K562 (cell line): ENCODE measurements at regions not wholly inside any gene's neighbourhood (a gene's known extent, or its start where the extent isn't known, plus 50 kb on each side); places are given as distances from the start of the nearest gene placed in this dataset.

Experiments
- ATAC-seq: fragments of 200-7000 bp; cut with Tn5 transposase; 3 replicates; pipeline ENCODE4 v1.9.1; 2020; ENCODE audit warnings: moderate library complexity
- BruUV-seq: library from RNA; stranded (reverse); fragments of 400-500 nt; replicated peaks from 2 replicates; lab custom pipeline; 2021; lab: Mats Ljungman, UMichigan
- CTCF ChIA-PET: fragments of 300-600 bp; formaldehyde crosslinking; extraction: SDS; loops from one replicate; lab custom pipeline; 2021; ENCODE audit warnings: low intra/inter-chr PET ratio; lab: Yijun Ruan, JAX
- POLR2A ChIA-PET: fragments of 300-600, 350-650 bp; sonication (Branson Sonifier 250); formaldehyde crosslinking; extraction: SDS; loops from one replicate; lab custom pipeline; 2021; ENCODE audit warnings: antibody characterized with exemption, inconsistent platforms; lab: Yijun Ruan, JAX
- DNase-seq, 4 experiments: peaks; one replicate each; pipeline versions ENCODE4 v3.0.0 to v3.0.0-alpha.2; 2011 to 2018; ENCODE audit warnings: low spot score in 3 of 4, mixed read lengths in 3 of 4; ENCODE audit errors: extremely low read depth in 1 of 4
- FAIRE-seq: peaks from 2 replicates; lab custom pipeline; 2011; peaks lifted over from hg19 to GRCh38; lab: Jason Lieb, UNC
- H2AFZ ChIP-seq: 2 replicates; pipeline ENCODE4 v1.6.0; 2011; ENCODE audit warnings: low read depth, low read length, control low read depth, inconsistent platforms
- H3K27ac ChIP-seq: fragments of 200-600 bp; 3 replicates; pipeline ENCODE4 v1.8.0; 2011; ENCODE audit warnings: low read depth, mild to moderate bottlenecking, control low read depth, inconsistent platforms, low read length, moderate library complexity, mixed read lengths; ENCODE audit errors: extremely low read depth
- H3K27me3 ChIP-seq, 2 experiments: fragments of 300-600 bp in 1 of 2; 2 replicates in 1 of 2; 3 replicates in 1 of 2; pipeline versions ENCODE4 v1.6.0 to v1.8.0; 2011; ENCODE audit warnings: inconsistent platforms in 2 of 2, low read length in 2 of 2, mild to moderate bottlenecking in 1 of 2, mixed read lengths in 1 of 2, moderate library complexity in 1 of 2; ENCODE audit not compliant: control insufficient read depth in 2 of 2, insufficient read depth in 2 of 2
- H3K36me3 ChIP-seq: fragments of 300-600 bp; 3 replicates; pipeline ENCODE4 v1.8.0; 2011; ENCODE audit warnings: mild to moderate bottlenecking, low read length, inconsistent platforms; ENCODE audit not compliant: control insufficient read depth, insufficient read depth
- H3K4me1 ChIP-seq, 2 experiments: fragments of 200-600 bp in 1 of 2; replicated peaks in 1 of 2; 2 replicates in 1 of 2; 3 replicates in 1 of 2; pipeline versions ENCODE4 v1.5.1 to v1.8.0; 2011; ENCODE audit warnings: inconsistent platforms in 2 of 2, low read length in 2 of 2, mild to moderate bottlenecking in 1 of 2, mixed read lengths in 1 of 2, moderate library complexity in 1 of 2; ENCODE audit not compliant: control insufficient read depth in 2 of 2, insufficient read depth in 2 of 2
- H3K4me2 ChIP-seq: 2 replicates; pipeline ENCODE4 v1.6.1; 2011; ENCODE audit warnings: low read length, control low read depth, inconsistent platforms, mixed read lengths; ENCODE audit not compliant: insufficient read depth
- H3K4me3 ChIP-seq: fragments of 200-600 bp; sonication (generic), shearing (Covaris generic); 2 replicates; pipeline ENCODE4 v1.5.1; 2016; ENCODE audit warnings: control low read depth, inconsistent platforms
- H3K79me2 ChIP-seq: fragments of 200-600 bp; 3 replicates; pipeline ENCODE4 v1.8.0; 2011; ENCODE audit warnings: low read length, inconsistent platforms; ENCODE audit not compliant: control insufficient read depth, insufficient read depth
- H3K9ac ChIP-seq, 2 experiments: 2 replicates each; pipeline versions ENCODE4 v1.6.0 to v1.6.1; 2011; ENCODE audit warnings: low read depth in 2 of 2, low read length in 2 of 2, control low read depth in 1 of 2, inconsistent platforms in 1 of 2, mild to moderate bottlenecking in 1 of 2, mixed read lengths in 1 of 2; ENCODE audit not compliant: insufficient read depth in 1 of 2
- H3K9me1 ChIP-seq: one replicate; pipeline ENCODE4 v1.6.0; 2011; ENCODE audit warnings: inconsistent platforms, mild to moderate bottlenecking, low read length, moderate library complexity; ENCODE audit not compliant: control insufficient read depth, insufficient read depth
- H3K9me3 ChIP-seq: replicated peaks from 2 replicates; pipeline ENCODE4 v1.5.1; 2011; ENCODE audit warnings: low read depth, low read length, inconsistent platforms; ENCODE audit not compliant: control insufficient read depth, insufficient read depth
- H4K20me1 ChIP-seq: replicated peaks from 2 replicates; pipeline ENCODE4 v1.6.1; 2011; ENCODE audit warnings: low read length, inconsistent platforms, mixed read lengths; ENCODE audit not compliant: control insufficient read depth, insufficient read depth
- ATF2 ChIP-seq: sonication (generic); formaldehyde crosslinking; IDR thresholded peaks from 2 replicates; pipeline ENCODE4 v1.8.1; 2022; ENCODE audit warnings: missing genetic modification reagents
- FOXP1 ChIP-seq: sonication (generic); formaldehyde crosslinking; IDR thresholded peaks from 2 replicates; pipeline ENCODE4 v1.8.0; 2022; ENCODE audit warnings: mild to moderate bottlenecking, missing genetic modification reagents
- HDGF ChIP-seq: fragments of 450-650 bp; IDR thresholded peaks from 2 replicates; pipeline ENCODE4 v1.6.1; 2016
- NFYB ChIP-seq: IDR thresholded peaks from 2 replicates; pipeline ENCODE4 v1.6.1; 2011; ENCODE audit warnings: mild to moderate bottlenecking, moderate library complexity; ENCODE audit not compliant: insufficient read length; ENCODE audit errors: extremely low read depth
- PURB ChIP-seq: sonication (generic); formaldehyde crosslinking; IDR thresholded peaks from 2 replicates; pipeline ENCODE4 v1.9.0; 2021; ENCODE audit warnings: low read depth, mild to moderate bottlenecking, missing genetic modification reagents
- RBM39 ChIP-seq: fragments of 200-400 bp; formaldehyde crosslinking; optimal IDR thresholded peaks from 2 replicates; pipeline ENCODE3; 2018; ENCODE audit warnings: low read depth, low read length
- SETDB1 ChIP-seq: IDR thresholded peaks from one replicate; pipeline ENCODE4 v1.6.1; 2012; ENCODE audit warnings: low read length, control low read depth, inconsistent platforms
- SREBF1 ChIP-seq: fragments of 150-350 bp; IDR thresholded peaks from 2 replicates; pipeline ENCODE4 v1.6.1; 2014; ENCODE audit warnings: antibody characterized with exemption, low read depth, low read length, borderline replicate concordance
- THRAP3 ChIP-seq: fragments of 450-650 bp; IDR thresholded peaks from 2 replicates; pipeline ENCODE4 v1.6.1; 2016; ENCODE audit warnings: mild to moderate bottlenecking, inconsistent platforms, borderline replicate concordance
- ZC3H11A ChIP-seq: IDR thresholded peaks from 2 replicates; pipeline ENCODE4 v1.6.1; 2012; ENCODE audit warnings: low read depth, low read length, improper control_type of control experiment
- WGBS: fragments of 100-300 bp; shearing (Covaris generic); methylation state at CpG from one replicate; pipeline ENCODE4 v1.1.6; 2016; ENCODE audit warnings: low coverage, mixed read lengths; ENCODE audit not compliant: insufficient coverage; ENCODE audit errors: missing lambda C conversion rate; 5-methylcytosine and 5-hydroxymethylcytosine counted together
- in situ Hi-C: fragments of 300-500 bp; cut with MboI; formaldehyde crosslinking; loops from 4 replicates; pipeline ENCODE4 v1.15.0; 2018; ENCODE audit warnings: inconsistent platforms, mixed read lengths
- intact Hi-C: fragments of 100-400 bp; cut with micrococcal nuclease; formaldehyde crosslinking; loops from 2 replicates; pipeline ENCODE4 v1.14.2; 2022

DNA sequence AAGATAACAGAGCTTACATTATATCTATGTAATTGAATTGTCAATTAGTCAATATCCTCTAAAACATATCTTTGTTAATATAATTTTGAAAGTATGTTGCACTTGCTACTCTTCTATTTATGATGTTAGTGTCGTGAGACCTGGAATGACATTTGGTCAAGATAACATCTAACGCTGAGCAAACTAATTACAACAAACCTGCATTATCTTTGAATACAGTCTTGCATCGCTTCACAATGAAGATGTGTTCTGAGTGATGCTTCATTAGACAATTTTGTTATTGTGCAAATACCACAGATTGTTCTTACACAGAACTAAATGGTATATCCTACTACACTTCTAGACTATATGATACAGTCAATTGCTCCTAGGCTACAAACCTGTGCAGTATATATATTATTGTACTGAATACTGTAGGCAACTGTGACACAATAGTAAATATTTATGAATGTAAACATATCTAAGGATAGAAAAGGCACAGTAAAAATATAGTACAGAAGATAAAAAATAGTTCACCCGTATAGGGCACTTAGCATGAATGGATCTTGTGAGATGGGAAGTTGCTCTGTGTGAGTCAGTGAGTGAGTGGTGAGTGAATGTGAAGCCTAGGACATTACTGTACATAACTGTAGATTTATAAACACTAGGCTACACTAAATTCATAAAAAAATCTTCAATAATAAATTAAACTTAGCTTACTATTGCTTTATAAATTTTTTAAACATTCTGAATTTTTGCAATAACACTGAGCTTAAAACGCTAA is 1773.8 kb downstream of the PCDH9 start:
- Histone ChIP-seq H3K9me3 (no peaks in the 10 kb centered on the region), H3K79me2 (no peaks in the 10 kb centered on the region), H3K4me3 (no peak overlapping the region), H3K4me1 (no peaks in the 10 kb centered on the region), H3K27ac (no peak overlapping the region), H3K36me3 (no peaks in the 10 kb centered on the region), H2AFZ (no peak overlapping the region), H3K27me3 (no peaks in the 10 kb centered on the region), H4K20me1 (no peaks in the 10 kb centered on the region), H3K9ac (no peak overlapping the region), H3K4me2 (no peak overlapping the region), H3K9me1 (no peaks in the 10 kb centered on the region)
- TF ChIP-seq SETDB1: no peak
- TF ChIP-seq HDGF: no peak
- TF ChIP-seq NFYB: no peak
- no peak for TF ChIP-seq FOXP1
- TF ChIP-seq ATF2 (CRISPR knock-in tag): no peak
- TF ChIP-seq THRAP3: no peak
- TF ChIP-seq PURB (CRISPR knock-in tag): no peak
- TF ChIP-seq SREBF1: no peak
- TF ChIP-seq ZC3H11A: no peak
- no peak for TF ChIP-seq RBM39
- no TSS peak for BruUV-seq
- ChIA-PET CTCF (no interaction called here), POLR2A (no interaction called here)
- DNase-seq: no peak
- in situ Hi-C loops: no loop called here
- intact Hi-C loops: no loop called here
- ATAC-seq: no peak
- no peak for FAIRE-seq
- 2% methylated on average over 5 of the region's 5 CpGs for WGBS
